Body of pancreas (tissue), 4 donors: ENCODE measurements at regions not wholly inside any gene's neighbourhood (a gene's known extent, or its start where the extent isn't known, plus 50 kb on each side); places are given as distances from the start of the nearest gene placed in this dataset.

Experiments used
- POLR2A ChIP-seq, 3 donors: fragments of 450-650 bp; IDR thresholded peaks; one replicate each; pipeline ENCODE4 v1.6.1; 2016; ENCODE audit warnings: antibody characterized with exemption in 3 of 3, mild to moderate bottlenecking in 2 of 3
- TF ChIP-seq, protein P1 (sequence below), 7 experiments: fragments of 450-650 bp in 4 of 7; fragments of 200-600 bp in 3 of 7; sonication (generic) in 3 of 7; IDR thresholded peaks; one replicate each; pipeline ENCODE4 v1.5.1; 2016 to 2019; ENCODE audit warnings: antibody characterized with exemption in 7 of 7

DNA sequence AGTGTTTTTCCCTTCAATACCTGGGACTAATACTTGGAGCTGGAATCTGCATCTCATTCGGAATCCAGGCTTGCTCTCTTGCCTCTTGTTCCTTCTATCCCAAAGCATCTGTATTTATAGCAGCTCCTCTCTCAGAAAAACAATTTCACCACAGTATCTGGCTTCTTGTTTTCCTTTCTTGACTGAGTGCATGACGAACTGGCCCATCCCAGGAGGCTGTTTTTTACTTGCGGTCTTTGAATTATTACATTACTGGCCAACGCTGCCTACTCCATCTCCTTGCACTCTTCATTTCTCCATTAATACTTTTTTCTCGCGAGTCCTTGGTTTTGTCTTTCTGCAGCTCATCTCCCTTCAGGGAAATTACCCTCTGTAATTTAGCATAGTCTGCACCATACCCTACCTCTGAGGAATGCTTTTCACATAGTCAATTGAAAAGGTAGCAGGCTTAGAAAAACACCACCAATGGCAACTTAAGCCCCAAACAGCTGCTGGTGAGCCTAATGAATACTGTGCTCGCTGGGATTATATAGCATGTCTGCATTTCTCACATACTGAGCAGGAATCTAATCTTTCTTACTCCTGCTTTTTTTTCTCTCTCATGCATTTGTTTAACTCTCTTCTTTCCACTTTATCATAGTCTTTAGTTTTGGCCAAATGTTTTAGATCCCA, 277.4 kb upstream of the SESN3 start:
- TF ChIP-seq, protein P1, sequence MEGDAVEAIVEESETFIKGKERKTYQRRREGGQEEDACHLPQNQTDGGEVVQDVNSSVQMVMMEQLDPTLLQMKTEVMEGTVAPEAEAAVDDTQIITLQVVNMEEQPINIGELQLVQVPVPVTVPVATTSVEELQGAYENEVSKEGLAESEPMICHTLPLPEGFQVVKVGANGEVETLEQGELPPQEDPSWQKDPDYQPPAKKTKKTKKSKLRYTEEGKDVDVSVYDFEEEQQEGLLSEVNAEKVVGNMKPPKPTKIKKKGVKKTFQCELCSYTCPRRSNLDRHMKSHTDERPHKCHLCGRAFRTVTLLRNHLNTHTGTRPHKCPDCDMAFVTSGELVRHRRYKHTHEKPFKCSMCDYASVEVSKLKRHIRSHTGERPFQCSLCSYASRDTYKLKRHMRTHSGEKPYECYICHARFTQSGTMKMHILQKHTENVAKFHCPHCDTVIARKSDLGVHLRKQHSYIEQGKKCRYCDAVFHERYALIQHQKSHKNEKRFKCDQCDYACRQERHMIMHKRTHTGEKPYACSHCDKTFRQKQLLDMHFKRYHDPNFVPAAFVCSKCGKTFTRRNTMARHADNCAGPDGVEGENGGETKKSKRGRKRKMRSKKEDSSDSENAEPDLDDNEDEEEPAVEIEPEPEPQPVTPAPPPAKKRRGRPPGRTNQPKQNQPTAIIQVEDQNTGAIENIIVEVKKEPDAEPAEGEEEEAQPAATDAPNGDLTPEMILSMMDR (IDR thresholded peaks at IDR 0.05), result no peak
- TF ChIP-seq POLR2A (IDR thresholded peaks at IDR 0.05), result no peak
